Ovary (tissue), 7 donors: ENCODE measurements at regions not wholly inside any gene's neighbourhood (a gene's known extent, or its start where the extent isn't known, plus 50 kb on each side); places are given as distances from the start of the nearest gene placed in this dataset.

Source experiments
- DNase-seq, 5 donors: peaks; one replicate each; pipeline ENCODE4 v3.0.0-alpha.2; 2019 to 2020
- H3K27ac ChIP-seq, 2 donors: fragments of 200-600 bp; one replicate each; pipeline versions ENCODE4 v1.5.1 to v1.8.0; 2019 to 2022
- H3K27me3 ChIP-seq: fragments of 200-600 bp; one replicate; pipeline ENCODE4 v1.8.0; 2022
- H3K36me3 ChIP-seq: fragments of 200-600 bp; sonication (generic); one replicate; pipeline ENCODE4 v1.5.1; 2019
- H3K4me1 ChIP-seq: one replicate; pipeline ENCODE4 v1.8.1; 2013; ENCODE audit warnings: mild to moderate bottlenecking, moderate library complexity; ENCODE audit not compliant: insufficient read depth
- H3K4me3 ChIP-seq: fragments of 200-600 bp; sonication (generic); one replicate; pipeline ENCODE4 v1.5.1; 2017
- H3K9me3 ChIP-seq, 2 donors: fragments of 200-600 bp in 1 of 2; sonication (generic) in 1 of 2; one replicate each; pipeline versions ENCODE4 v1.5.1 to v1.8.1; 2013 to 2019; ENCODE audit warnings: mild to moderate bottlenecking in 1 of 2, moderate library complexity in 1 of 2
- EP300 ChIP-seq: sonication (generic); formaldehyde crosslinking; IDR thresholded peaks from one replicate; pipeline ENCODE4 v1.6.1; 2017; ENCODE audit warnings: antibody characterized with exemption
- POLR2A ChIP-seq: fragments of 450-650 bp; IDR thresholded peaks from one replicate; pipeline ENCODE4 v1.6.1; 2017; ENCODE audit warnings: antibody characterized with exemption, mild to moderate bottlenecking, moderate library complexity
- WGBS, 3 donors: extraction: QIAGEN DNeasy Blood & Tissue Kit in 1 of 3; methylation state at CpG; one replicate each; pipeline versions ENCODE4 v1.1.5 to v1.1.7; 2013 to 2017; 5-methylcytosine and 5-hydroxymethylcytosine counted together
- intact Hi-C, 4 donors: fragments of 100-400 bp; cut with DNase I; formaldehyde crosslinking; loops; one replicate each; pipeline versions ENCODE4 v1.11.0 to v1.15.1; 2022 to 2023
- TF ChIP-seq, protein P1 (sequence below), 3 donors: fragments of 450-650 bp in 2 of 3; fragments of 200-600 bp in 1 of 3; IDR thresholded peaks; one replicate each; pipeline versions ENCODE4 v1.5.1 to v1.8.0; 2016 to 2022; ENCODE audit warnings: antibody characterized with exemption in 3 of 3, mild to moderate bottlenecking in 1 of 3
- donor health status: DM: no; HTN: no; CAD: no; lungs with moderate emphysema.
- donor health status: DM: no; HTN: no; CAD: no.
- donor health status: Bipolar disorder and iron deficiency.
- donor health status: DM: no; HTN: no; CAD: no.
- donor health status: DM: yes; HTN: yes; CAD: no.

DNA sequence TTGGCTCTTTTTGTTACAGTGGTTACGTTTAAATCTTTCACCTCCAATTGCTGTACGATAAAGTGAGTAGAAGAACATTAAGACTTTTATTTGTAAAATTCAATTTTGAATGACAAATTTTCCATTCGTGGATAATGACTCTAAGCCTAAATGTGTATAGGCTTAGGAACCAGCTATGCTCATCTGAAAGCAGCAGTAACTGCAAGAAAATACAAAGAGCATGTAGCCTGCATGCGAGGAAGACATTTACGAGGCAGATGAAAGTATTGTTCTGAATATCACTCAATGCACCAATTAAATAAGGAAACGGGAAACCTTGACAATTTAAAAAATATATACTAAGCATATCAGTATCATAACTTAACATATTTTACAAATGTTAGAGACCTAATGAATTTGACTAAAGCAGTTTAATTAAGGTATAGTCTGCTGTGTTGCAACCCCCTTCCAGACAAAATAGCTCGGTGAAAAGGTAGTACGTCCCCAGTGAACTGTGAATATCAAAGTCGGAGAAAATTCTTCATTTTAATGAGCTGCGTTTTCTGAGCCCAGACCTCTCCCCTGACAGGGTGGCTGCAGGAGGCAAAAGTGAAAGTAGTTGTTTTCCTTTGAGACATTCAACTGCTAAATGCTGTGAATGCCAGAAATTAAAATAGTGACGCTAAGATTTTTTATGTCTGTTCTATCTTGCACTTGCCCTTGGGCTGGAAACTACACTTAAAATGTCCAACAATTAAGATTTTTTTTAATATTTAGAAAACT lies 1236.5 kb upstream of the TENM3 start:
- no peak for DNase-seq
- Histone ChIP-seq H3K4me3 (no peak overlapping the region), H3K36me3 (no peaks in the 10 kb centered on the region), H3K27me3 (no peaks in the 10 kb centered on the region), H3K9me3 (no peaks in the 10 kb centered on the region), H3K27ac (no peak overlapping the region), H3K4me1 (no peaks in the 10 kb centered on the region)
- intact Hi-C loops: no loop called here
- TF ChIP-seq EP300: no peak
- TF ChIP-seq, protein P1, sequence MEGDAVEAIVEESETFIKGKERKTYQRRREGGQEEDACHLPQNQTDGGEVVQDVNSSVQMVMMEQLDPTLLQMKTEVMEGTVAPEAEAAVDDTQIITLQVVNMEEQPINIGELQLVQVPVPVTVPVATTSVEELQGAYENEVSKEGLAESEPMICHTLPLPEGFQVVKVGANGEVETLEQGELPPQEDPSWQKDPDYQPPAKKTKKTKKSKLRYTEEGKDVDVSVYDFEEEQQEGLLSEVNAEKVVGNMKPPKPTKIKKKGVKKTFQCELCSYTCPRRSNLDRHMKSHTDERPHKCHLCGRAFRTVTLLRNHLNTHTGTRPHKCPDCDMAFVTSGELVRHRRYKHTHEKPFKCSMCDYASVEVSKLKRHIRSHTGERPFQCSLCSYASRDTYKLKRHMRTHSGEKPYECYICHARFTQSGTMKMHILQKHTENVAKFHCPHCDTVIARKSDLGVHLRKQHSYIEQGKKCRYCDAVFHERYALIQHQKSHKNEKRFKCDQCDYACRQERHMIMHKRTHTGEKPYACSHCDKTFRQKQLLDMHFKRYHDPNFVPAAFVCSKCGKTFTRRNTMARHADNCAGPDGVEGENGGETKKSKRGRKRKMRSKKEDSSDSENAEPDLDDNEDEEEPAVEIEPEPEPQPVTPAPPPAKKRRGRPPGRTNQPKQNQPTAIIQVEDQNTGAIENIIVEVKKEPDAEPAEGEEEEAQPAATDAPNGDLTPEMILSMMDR (IDR thresholded peaks at IDR 0.05): no peak
- TF ChIP-seq POLR2A: no peak
- 6 to 13% (median 8%) methylated on average over 11 of the region's 11 CpGs for WGBS, 3 donors

DNA sequence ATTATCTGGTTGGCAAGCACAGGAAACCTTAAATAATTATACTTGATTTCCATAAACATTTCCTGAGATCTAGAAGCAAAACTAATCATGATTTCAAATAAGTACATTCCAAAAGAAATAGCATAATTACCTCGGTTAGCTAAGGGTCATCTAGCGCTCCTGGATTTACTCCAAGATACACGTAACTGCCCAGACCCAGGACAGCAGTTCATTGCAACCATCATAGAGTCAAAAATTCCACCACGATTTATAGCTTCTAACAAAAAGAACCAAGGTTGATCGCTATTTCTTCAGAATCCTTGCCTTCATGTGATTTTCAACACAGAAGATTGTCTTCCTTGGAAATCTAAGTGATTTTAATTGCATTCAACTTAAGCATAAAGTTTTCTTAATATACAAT lies 1235.5 kb upstream of the TENM3 start:
- no peak overlapping the region for H3K4me3 ChIP-seq

DNA sequence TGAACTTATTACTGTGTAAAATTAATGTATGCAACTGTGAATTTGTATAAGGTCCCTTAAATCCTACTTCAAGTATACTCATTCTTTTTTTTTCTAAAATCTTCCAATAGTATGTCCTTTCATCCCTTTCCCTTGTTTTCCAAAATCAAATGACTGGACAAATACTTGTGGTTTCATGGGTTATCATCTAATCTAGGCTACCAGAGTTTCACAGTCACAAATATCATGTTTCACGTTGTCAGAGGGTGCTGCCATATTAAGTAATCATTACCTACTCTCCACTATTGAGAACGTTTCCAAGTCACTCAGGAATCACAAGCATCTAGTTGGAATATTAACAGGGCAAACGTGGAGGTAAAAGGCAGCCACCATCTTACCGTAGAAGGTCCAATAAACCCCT lies 1235.0 kb upstream of the TENM3 start:
- no peak overlapping the region for H3K4me3 ChIP-seq
- H3K27ac ChIP-seq: no peak overlapping the region
- H3K27me3 ChIP-seq: no peaks in the 10 kb centered on the region
- H3K9me3 ChIP-seq: no peaks in the 10 kb centered on the region
- WGBS, 3 donors: 67 to 72% (median 68%) methylated on average over 4 of the region's 4 CpGs
- H3K4me1 ChIP-seq: no peaks in the 10 kb centered on the region
- DNase-seq: no peak
- intact Hi-C loops: no loop called here
- TF ChIP-seq, protein P1 (IDR thresholded peaks at IDR 0.05): no peak
- TF ChIP-seq EP300 (no peak), POLR2A (no peak)
- H3K36me3 ChIP-seq: no peaks in the 10 kb centered on the region

More for the DNA sequence above, 1235.5 kb upstream of the TENM3 start:
- TF ChIP-seq EP300 (no peak), POLR2A (no peak)
- TF ChIP-seq, protein P1 (IDR thresholded peaks at IDR 0.05): no peak
- Histone ChIP-seq H3K9me3 (no peaks in the 10 kb centered on the region), H3K27ac (no peak overlapping the region), H3K4me1 (no peaks in the 10 kb centered on the region), H3K36me3 (no peaks in the 10 kb centered on the region), H3K27me3 (no peaks in the 10 kb centered on the region)
- intact Hi-C loops: no loop called here
- DNase-seq: no peak
- WGBS, 3 donors: 46 to 59% (median 49%) methylated on average over 5 of the region's 5 CpGs

DNA sequence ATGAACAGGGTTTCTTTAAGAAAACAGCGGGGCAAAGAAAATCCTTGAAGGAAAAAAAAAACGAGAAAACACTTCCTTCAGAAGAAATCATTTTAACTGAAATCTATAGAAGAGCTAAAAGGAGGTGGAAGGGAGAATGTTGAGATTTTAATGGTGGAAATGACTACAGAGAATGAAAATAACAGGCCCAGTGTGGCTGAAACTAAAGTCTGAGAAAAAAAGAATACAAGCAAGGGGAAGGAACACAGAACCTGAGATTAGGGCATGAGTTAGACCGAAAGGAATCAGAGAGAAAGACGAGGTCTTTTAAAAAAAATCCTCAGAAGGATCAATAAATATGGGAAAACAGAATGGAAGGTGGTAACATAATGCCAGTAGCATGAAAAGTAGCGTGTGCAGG lies 1230.0 kb upstream of the TENM3 start:
- WGBS, 3 donors: 82 to 88% (median 86%) methylated on average over 5 of the region's 5 CpGs
- Histone ChIP-seq H3K4me1 (no peaks in the 10 kb centered on the region), H3K27ac (no peak overlapping the region), H3K36me3 (no peaks in the 10 kb centered on the region), H3K27me3 (no peaks in the 10 kb centered on the region), H3K4me3 (no peak overlapping the region), H3K9me3 (no peaks in the 10 kb centered on the region)
- no peak for DNase-seq
- intact Hi-C loops: no loop called here
- TF ChIP-seq, protein P1 (IDR thresholded peaks at IDR 0.05): no peak
- no peak for TF ChIP-seq EP300
- no peak for TF ChIP-seq POLR2A
